HG03457 (cell line): ENCODE measurements at regions not wholly inside any gene's neighbourhood (a gene's known extent, or its start where the extent isn't known, plus 50 kb on each side); places are given as distances from the start of the nearest gene placed in this dataset.
"Not testable (repeated sequence)": the region's sequence is repeated elsewhere in the genome, so short reads cannot be mapped to it uniquely, and the experiment has no call there.

Experiments
- ATAC-seq: cut with Tn5 transposase; IDR thresholded peaks from one replicate; pipeline ENCODE4 v1.9.1; 2021; ENCODE audit warnings: moderate number of reproducible peaks; ENCODE audit not compliant: unreplicated experiment

DNA sequence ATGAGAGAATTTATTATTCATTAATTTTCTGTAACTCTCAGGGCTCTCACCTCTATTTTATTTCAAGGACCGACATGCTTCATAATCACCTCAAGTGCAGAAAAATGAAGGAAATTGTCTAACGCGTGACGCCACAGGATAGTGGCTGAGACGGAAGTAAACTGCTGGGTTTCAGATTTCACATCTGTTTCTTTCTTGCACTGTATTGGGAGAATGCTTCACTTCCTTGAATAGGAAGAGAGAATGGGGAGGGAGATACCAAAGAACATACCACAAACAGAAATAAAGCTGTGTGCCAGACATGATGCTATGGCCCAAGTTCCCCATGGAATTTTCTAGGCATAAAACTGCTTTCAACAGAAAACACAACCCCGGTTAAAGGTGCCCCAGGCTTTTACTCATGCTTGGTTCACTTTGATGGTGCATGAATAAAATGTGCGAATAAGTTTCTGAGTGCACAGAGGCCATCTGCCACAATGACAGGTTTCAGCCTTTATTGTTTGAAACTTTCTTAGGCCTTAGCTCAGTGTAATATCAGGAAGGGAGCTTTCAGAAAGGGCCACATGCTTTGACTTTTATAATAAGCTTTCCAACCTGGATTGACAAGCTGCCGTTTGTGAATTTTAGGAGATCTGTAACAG lies 1116.4 kb downstream of the SOCS6 start:
- no peak for ATAC-seq

DNA sequence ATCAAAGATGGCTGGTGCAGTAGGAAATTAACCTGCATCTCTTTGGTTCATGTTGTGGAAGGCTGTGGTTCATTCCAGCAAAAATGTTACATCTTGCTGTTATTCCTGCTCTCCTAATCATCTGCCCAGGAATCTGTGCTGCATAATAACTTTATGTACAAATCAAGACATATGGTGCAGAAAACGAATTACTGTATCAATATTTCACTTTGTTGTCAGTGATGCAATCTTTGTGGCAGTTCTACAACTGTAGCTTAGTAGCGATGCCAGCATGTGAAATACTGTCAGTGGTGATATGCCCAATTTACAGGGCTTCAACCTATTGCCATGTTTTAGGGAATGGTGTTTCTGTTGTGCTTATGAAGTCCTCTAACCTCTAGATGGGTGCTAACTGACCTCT lies 1114.7 kb downstream of the SOCS6 start:
- ATAC-seq = no peak

DNA sequence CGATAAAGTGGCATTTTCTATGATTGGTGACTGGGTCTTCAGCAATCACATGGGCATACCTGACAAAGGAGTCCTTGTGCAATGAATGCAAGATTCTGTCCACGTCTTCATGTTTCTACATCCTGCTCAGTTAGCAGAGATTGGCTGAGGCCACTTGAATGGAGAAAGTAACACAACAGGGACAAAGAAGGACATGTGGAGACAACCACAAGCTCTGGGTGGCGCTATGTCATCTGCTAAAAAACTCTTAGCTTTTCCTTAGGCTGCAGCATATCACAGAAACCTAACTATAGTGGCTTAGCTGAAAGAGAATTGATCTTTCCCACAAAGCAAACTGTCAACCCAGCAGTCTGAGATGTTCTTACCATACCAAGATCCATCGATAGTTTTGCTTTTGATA lies 1109.7 kb downstream of the SOCS6 start:
- ATAC-seq = no peak

DNA sequence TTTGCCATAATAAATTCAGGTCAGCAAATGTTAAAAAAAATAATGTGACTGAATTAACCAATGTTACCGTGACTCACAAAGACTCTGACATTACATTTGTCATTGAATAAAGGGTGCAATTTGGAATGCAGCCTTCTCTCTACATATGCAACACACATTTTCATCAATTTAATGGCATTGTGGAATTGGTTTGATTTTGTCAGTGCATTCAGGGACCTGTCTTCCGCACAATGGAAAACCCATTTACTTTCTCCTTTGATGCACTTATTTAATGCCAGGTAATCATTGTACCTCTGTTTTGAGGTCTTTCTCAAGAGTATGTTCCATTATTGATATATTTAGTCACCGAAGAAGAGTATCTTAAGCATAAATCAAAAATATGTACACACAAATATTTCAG lies 1099.3 kb downstream of the SOCS6 start:
- ATAC-seq = no peak

DNA sequence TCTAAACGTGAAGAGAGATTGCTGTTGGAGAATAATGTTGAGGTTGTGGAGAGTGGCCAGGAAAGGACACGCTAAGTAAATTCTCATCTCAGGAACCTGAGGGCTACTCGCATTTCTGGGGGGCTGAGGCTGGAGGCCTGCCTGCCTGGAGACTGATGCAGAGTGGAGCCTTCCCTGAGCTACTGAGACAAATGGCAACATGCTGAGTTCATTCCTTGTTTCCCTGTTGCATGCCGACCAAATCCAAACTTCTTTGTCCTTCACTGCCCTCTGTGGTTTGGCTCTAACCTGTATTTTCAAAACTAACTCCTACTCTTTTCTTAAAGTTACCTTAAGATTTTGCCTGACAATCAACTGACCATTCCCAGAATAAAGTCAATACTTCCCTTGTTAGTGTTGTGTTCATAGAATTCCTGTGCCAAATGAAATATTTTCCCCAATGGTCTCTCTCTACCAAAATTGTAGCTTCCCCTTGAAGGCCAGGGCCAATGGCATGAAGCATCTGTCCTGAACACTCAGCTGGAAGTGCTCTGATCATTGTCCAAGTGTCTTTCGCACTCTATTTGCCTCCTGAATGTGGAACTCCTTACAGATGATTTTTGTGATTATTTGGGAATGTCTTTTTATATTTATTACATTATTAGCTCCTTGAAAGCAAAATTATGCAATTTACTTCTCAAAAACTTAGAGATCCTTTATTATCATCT lies 1085.6 kb downstream of the SOCS6 start:
- no peak for ATAC-seq

DNA sequence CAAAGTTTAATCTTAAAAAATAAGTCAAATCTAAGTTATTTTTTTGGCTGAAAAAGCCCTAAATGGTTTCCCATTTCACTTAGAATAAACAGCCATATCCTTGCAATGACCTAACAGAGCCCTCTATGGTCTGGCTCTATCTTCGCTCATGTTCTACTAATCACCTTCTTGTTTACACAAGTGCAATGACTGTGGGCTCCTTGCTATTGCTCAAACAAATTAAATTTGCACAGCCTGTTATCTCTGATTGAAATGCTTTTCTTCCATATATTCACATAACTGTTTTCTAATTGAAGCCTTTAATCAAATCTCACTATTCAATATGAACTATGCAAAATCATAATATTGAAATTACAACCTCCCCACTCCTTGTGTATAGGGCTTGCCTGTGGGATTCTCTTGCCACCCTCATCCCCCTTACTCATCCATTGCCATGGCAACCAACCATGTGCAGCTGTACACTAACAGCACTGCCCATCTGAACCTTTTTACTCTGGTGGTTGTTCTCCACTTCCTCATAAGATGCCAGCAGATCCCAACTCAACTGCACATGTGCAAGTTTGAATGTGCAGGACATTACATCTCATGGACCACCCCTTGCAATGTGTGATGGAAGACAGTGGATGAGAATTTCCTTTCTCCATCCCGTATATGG lies 1083.2 kb downstream of the SOCS6 start:
- ATAC-seq = no peak

DNA sequence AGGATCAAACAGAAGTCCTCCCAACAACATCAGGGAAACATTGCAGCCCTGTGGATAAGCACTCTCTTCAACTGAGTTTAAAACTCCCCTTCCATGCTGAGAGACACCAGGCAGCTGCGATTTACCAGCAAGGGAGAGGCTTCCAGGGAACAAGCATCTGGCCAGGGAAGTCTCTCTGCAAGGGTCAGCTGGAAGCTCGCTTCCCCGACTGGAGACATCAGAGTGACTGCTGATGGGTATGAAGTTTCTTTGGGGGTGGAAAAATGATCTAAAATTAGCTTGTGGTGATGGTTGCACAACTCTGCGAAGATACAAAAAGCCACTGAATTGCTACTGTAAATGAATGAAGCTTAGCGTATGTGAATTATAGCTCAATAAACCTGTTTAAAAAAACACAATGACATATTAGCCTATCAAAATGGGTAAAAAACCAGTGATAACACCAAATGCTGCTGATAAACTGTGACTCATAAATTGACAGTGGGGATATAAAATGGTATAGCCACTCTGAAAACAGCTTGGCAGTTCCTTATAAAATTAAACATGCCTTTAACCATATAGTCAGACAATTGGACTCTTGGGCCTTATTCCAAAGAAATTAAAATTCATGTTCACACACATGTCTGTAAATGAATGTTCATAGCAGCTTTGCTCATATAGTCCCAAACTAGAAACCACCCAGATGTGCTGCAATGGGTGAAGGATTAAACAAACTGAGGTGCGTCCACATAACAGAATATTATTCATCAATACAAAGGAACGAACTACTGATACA lies 1082.0 kb downstream of the SOCS6 start:
- ATAC-seq = no peak

DNA sequence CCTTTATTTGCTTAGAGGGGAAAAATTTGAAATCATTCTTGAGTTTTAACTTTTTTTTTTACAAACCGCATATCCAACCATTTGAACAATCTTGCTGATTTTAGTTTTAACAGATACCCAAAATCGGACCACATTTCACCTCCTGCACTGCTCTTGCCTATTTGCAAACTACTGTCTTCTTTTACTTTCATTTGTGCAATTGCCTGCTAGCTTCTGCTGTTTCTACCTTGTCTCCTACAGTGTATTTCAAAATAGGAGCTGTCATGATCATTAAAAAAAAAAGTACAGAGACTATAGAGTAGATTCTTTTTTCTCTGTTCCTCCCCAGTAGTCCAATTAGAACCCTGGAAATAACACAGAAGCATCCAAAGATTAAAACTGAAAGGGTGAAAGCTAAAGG lies 1081.2 kb downstream of the SOCS6 start:
- no peak for ATAC-seq

DNA sequence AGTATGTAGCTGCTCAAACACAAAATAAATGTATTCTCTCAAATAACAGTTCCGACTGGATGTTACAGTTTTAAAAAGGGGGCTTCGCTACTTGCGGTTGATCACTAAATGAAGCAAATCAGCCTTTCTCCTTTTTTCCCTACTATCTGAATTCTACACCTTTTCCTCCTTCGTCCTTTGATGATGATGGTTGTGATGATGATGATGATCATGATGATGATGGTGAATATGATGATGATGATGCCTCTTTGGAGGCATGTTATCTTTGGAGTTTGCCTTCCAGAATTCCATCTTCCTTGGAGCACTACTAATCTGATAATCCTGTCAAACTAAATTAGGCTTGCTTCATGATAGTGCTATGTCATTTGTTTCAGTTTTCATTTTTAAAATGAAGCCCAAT lies 1073.3 kb downstream of the SOCS6 start:
- ATAC-seq = no peak

DNA sequence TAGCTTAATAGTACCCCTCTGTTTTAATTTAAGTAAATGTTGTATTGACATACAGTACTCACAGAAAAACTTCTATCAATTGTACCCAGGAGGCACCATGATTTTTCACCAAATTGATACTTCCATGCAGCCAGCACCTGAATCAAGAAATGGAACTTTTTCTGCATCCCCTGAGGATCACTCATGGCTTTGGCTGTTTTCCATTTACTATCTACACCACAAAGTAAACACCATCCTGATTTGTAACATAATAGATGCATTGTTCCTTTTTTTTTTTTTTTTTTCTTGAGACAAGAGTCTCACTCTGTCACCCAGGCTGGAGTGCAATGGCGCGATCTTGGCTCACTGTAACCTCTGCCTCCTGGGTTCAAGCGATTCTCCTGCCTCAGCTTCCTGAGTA lies 1066.8 kb downstream of the SOCS6 start:
- ATAC-seq = not testable (repeated sequence)

DNA sequence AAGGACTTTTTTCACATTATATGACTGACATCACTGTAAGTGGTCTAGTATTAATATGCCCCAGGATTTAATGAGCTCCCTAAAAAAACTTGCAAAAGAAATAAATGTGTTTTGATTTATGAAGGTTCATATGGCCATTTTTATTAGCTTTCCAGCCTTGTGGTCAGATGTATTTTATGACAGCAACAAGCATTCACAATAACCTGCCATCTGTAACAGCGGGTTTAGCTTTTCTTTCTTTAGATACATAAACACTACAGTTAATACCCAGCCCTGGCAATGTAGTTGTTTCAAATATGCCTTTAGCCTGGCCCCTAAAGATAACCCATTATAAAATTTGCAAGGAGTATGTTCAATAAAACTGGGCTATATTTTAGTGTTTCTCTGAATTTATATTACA lies 1063.8 kb downstream of the SOCS6 start:
- no peak for ATAC-seq

DNA sequence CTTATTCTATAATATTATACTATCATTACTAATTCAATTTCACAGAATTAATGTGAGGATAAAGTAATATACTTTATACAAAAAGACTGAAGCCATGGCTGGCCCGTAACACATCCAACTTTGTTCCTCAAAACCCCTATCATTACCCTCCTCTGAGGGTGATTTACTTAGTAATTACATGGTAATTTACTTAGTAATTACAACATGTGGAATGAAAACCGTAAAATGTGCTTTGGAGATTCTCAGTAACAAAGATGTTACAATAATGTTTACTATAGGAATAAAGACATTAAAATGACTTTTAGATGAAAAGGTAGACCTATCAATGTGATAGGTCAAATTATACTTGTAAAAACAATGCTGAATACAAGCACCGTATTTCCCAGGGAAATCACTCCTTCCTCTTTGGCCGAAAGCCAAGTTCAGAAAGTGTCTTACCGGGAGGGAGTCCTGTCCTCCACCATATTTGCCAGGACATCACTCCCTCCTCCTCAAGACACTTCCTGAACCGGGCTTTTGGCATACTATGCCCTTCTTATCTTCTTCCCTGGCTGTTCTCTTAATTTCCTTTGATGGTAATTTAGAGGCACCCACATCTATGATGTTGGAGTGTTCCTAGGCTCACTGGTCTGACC lies 1047.8 kb downstream of the SOCS6 start:
- no peak for ATAC-seq

DNA sequence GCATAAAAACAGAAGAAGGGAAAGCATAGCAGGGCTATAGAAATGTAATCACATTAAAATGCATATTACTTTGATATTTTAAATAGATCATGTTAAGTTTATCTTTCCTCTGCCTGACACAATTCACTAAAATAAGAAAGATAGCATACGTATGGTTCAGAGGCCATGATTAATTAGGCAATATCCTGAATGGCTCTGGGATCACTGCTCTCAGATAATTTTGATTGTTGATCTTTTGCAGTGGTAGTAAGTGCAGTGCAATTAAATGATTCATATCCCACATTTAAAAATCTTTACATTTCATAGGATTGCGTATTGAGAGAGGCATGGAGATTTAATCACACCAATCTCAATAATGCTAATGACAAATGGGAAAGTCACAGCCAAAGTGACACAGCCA lies 1040.7 kb downstream of the SOCS6 start:
- ATAC-seq = no peak

DNA sequence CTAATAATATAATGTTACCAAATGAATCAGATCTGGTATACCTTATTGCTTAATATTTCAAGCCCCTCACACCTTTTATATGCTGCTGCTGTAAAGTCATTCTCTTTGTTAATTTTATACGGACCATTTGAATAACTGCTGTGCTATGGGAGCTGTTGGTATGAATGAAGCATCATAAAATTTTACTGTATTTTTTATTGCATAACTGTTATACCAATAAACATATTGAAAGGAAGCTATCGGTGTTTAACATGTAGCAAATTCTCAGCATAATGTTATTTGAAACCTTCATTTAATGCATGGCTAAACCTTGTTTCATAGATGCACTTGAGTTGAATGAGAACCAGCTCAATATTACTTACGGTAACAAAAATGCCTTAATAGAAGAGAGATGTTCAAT lies 1040.3 kb downstream of the SOCS6 start:
- ATAC-seq = no peak

DNA sequence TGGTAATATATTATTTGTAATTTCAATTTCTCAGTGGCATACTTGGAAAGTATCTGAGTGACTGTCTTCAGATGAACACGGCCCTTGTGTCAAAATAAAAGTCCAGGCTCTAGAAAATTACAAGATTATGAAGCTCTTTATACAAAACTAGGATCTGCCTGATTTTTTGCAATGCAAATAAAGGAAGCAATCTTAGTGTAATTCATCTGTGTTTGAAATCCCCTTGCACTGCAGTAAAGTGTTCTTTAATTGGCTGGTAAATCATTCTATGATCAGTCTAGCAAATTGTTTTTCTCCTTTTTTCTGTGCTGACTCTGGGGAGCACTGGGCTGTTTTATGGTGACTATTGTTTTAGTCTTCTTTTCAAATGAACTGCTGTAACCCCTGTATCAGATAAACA lies 1039.0 kb downstream of the SOCS6 start:
- no peak for ATAC-seq

DNA sequence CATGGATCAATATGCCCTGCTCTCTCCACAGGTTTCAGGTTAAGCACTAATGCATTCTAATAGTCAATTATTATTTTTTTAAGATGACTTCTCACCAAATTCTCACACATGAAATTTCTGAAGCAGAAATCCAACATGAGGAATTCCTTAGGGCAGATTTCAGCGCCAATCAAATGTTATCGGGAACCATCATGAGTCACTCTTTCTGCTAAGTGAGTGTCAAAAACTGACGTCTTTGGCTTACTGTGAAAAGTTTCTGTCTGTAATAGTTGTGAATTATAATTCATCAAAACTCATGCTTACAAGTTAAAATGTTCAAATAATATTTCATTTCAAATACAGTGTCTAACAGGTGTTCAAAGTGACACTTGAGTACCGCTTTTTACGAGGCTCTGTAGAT lies 1038.6 kb downstream of the SOCS6 start:
- no peak for ATAC-seq

DNA sequence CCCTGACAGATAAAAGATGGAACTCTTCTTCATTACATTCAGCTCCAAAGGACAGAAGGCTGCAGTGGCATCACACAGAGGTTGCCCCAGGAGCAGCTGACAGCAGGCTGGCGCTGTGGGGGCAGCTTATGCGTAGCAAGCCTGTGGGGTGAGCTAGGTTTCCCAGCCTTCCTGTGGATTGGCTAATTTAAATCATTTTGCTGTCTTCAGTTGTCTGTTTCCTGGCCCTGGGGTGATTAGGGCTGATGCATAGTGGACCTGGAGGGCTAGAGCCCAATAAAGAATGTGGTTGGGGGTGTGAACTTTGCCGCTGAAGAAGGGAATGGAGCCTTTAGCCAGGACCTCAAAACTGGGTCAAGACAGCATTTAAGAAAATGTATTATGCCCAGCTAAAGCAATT lies 1038.0 kb downstream of the SOCS6 start:
- ATAC-seq = no peak

DNA sequence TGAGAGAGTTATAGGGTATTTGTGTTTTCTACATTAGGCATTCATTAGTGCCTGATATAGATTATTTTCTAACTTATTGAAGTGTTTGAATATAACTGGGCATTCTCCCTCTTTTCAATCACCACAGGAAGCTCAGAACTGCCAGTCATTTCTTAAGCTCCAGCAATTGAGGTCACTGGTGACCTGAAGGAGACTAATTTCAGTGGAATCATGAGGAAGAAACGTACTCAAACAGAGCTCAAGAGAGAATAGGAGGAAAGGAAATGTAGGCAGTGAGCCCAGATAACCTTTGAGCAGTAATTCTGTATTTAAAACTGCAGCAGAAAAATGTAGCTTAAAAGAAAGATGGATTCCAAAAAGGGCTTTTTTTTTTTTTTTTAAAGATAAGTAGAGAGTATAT lies 1035.5 kb downstream of the SOCS6 start:
- ATAC-seq = no peak

DNA sequence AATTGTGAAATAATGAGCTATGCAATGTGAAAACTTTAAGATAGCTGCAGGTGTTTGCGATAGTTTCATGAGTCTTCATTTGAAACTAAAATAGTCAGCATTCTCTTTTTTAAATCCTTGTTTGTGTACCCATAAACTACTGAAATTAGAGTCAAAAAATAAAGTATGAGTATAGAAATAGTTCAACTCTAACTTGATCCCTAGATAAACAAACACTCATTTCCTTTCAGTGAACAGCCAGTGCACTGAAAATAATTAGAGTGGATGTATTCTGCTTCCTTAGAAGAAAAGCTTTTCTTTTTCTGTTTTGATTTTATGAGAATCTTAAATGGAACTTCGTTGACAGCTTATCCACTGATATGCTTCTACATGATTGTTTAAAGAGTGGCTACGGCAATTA lies 1033.4 kb downstream of the SOCS6 start:
- no peak for ATAC-seq

DNA sequence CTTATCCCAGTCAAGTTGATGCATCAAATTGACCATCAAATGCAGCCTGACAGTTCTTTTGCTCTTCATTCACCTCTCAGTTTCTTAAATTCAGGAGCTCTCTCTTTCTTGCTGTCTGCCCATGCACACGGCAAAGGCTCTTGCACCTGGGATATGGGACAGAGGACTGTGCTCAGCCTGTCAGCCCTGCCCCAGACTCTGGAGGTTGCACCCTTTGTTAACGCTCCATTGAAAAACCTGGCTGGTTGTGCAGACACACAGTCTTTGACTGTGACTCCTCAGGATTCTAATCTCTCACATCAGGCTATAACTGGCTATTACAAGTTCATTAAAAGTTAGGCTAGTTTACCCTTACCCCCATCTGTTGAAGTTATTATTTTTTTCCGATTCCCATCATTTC lies 1032.5 kb downstream of the SOCS6 start:
- ATAC-seq = no peak

DNA sequence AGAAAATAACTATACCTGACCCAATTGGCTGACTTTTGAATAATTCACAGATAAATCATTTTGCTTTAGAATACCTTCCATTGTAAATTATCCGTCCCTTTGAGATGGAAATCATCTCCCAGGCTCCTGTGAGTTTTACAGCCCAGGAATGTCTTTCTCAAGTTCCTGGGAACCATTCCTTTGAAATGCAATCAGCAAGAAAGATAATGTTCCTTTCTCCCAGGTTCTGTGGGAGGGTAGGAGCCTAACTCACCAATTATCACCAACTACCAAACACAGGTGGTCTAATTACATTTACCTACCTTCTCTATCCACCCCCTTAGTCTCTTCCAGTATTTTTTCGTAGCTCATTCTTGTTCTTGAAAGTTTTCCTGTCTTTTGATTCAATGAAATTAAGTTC lies 1016.0 kb downstream of the SOCS6 start:
- ATAC-seq = no peak
